Testis (tissue), 2 donors: ENCODE measurements at regions not wholly inside any gene's neighbourhood (a gene's known extent, or its start where the extent isn't known, plus 50 kb on each side); places are given as distances from the start of the nearest gene placed in this dataset.

Experiments used
- POLR2A ChIP-seq: fragments of 450-650 bp; IDR thresholded peaks from one replicate; pipeline ENCODE4 v1.6.1; 2017; ENCODE audit warnings: antibody characterized with exemption, mild to moderate bottlenecking, moderate library complexity
- TF ChIP-seq, protein P1 (sequence below), 3 experiments: fragments of 450-650 bp in 2 of 3; fragments of 200-600 bp in 1 of 3; sonication (generic) in 1 of 3; IDR thresholded peaks; one replicate each; pipeline ENCODE4 v1.5.1; 2016 to 2019; ENCODE audit warnings: antibody characterized with exemption in 3 of 3, mild to moderate bottlenecking in 2 of 3, moderate library complexity in 1 of 3

DNA sequence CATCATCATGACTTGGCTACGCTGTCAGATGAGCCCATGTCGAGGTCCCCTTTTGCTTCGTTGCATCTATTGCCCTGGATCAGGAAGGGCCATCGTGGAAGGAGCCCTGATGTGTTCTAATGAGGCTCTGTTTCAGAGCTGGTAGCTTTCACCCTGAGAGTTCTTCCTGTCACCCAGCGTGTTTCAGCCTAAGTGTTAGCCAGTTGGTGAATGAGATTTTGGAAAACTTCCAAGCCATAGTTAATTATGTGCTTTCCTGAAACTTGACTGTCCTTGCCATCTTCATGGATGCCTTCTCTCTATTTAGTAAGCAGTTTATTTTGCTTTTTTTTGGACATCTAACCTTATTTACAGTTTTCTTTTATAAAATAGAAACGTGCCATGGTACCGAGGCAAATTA, 1695.4 kb upstream of the WWC1 start:
- TF ChIP-seq POLR2A: no peak
- TF ChIP-seq, protein P1, sequence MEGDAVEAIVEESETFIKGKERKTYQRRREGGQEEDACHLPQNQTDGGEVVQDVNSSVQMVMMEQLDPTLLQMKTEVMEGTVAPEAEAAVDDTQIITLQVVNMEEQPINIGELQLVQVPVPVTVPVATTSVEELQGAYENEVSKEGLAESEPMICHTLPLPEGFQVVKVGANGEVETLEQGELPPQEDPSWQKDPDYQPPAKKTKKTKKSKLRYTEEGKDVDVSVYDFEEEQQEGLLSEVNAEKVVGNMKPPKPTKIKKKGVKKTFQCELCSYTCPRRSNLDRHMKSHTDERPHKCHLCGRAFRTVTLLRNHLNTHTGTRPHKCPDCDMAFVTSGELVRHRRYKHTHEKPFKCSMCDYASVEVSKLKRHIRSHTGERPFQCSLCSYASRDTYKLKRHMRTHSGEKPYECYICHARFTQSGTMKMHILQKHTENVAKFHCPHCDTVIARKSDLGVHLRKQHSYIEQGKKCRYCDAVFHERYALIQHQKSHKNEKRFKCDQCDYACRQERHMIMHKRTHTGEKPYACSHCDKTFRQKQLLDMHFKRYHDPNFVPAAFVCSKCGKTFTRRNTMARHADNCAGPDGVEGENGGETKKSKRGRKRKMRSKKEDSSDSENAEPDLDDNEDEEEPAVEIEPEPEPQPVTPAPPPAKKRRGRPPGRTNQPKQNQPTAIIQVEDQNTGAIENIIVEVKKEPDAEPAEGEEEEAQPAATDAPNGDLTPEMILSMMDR (IDR thresholded peaks at IDR 0.05): no peak
